ENCODE measurements at regions not wholly inside any gene's neighbourhood (a gene's known extent, or its start where the extent isn't known, plus 50 kb on each side); places are given as distances from the start of the nearest gene placed in this dataset.
"Not testable (repeated sequence)": the region's sequence is repeated elsewhere in the genome, so short reads cannot be mapped to it uniquely, and the experiment has no call there.

- Mint-ChIP-seq H3K9me3 (no peaks in the 10 kb centered on the region), H3K4me1 (ENCODE audit: low read depth) (peaks cover 5% of the 10 kb centered on the region), H3K36me3 (ENCODE audit: low read depth) (no peaks in the 10 kb centered on the region), H3K27ac (no peak overlapping the region), H3K27me3 (ENCODE audit: low read depth) (peaks cover 46% of the 10 kb centered on the region), H3K4me3 (ENCODE audit: low read depth) (no peak overlapping the region)
- intact Hi-C loops (cut with micrococcal nuclease) = no loop called here
- DNase-seq (ENCODE audit: low spot score) = no peak
Observed at GRCh38 chr22:46026899-46027210, 49.9 kb upstream of the WNT7B start.

- Mint-ChIP-seq H3K27ac (no peak overlapping the region), H3K4me3 (ENCODE audit: low read depth) (no peak overlapping the region), H3K36me3 (ENCODE audit: low read depth) (no peaks in the 10 kb centered on the region), H3K4me1 (ENCODE audit: low read depth) (peaks cover 5% of the 10 kb centered on the region), H3K9me3 (no peaks in the 10 kb centered on the region), H3K27me3 (ENCODE audit: low read depth) (peaks cover 43% of the 10 kb centered on the region)
- intact Hi-C loops (cut with micrococcal nuclease) = no loop called here
- no peak for DNase-seq (ENCODE audit: low spot score)
Observed at GRCh38 chr22:46027211-46028105, 50.5 kb upstream of the WNT7B start.

- intact Hi-C loops (cut with micrococcal nuclease) = no loop called here
- DNase-seq (ENCODE audit: low spot score) = no peak
- Mint-ChIP-seq H3K9me3 (no peaks in the 10 kb centered on the region), H3K27me3 (ENCODE audit: low read depth) (peaks cover 40% of the 10 kb centered on the region), H3K4me1 (ENCODE audit: low read depth) (peaks cover 5% of the 10 kb centered on the region), H3K36me3 (ENCODE audit: low read depth) (no peaks in the 10 kb centered on the region), H3K27ac (no peak overlapping the region), H3K4me3 (ENCODE audit: low read depth) (no peak overlapping the region)
Observed at GRCh38 chr22:46028106-46028991, 51.4 kb upstream of the WNT7B start.

- Mint-ChIP-seq H3K9me3 (no peaks in the 10 kb centered on the region), H3K4me1 (ENCODE audit: low read depth) (peaks cover 5% of the 10 kb centered on the region)
Observed at GRCh38 chr22:46029036-46029435, 52.1 kb upstream of the WNT7B start.

GRCh38 chr22:46029574-46030200 is 52.7 kb upstream of the WNT7B start:
- peaks cover 35% of the 10 kb centered on the region for H3K27me3 Mint-ChIP-seq (ENCODE audit: low read depth)
- no peak overlapping the region for H3K27ac Mint-ChIP-seq
- DNase-seq (ENCODE audit: low spot score) = no peak
- H3K4me1 Mint-ChIP-seq (ENCODE audit: low read depth) = peaks cover 5% of the 10 kb centered on the region
- H3K9me3 Mint-ChIP-seq = no peaks in the 10 kb centered on the region
- H3K36me3 Mint-ChIP-seq (ENCODE audit: low read depth) = no peaks in the 10 kb centered on the region
- no peak overlapping the region for H3K4me3 Mint-ChIP-seq (ENCODE audit: low read depth)
- intact Hi-C loops (cut with micrococcal nuclease) = no loop called here

More at GRCh38 chr22:46029036-46029435, 52.1 kb upstream of the WNT7B start:
- intact Hi-C loops (cut with micrococcal nuclease) = no loop called here
- Mint-ChIP-seq H3K27me3 (ENCODE audit: low read depth) (peaks cover 40% of the 10 kb centered on the region), H3K27ac (no peak overlapping the region), H3K4me3 (ENCODE audit: low read depth) (no peak overlapping the region), H3K36me3 (ENCODE audit: low read depth) (no peaks in the 10 kb centered on the region)
- no peak for DNase-seq (ENCODE audit: low spot score)

- DNase-seq (ENCODE audit: low spot score) = no peak
- Mint-ChIP-seq H3K36me3 (ENCODE audit: low read depth) (no peaks in the 10 kb centered on the region), H3K4me1 (ENCODE audit: low read depth) (peaks cover 10% of the 10 kb centered on the region), H3K9me3 (no peaks in the 10 kb centered on the region), H3K4me3 (ENCODE audit: low read depth) (no peak overlapping the region), H3K27me3 (ENCODE audit: low read depth) (peaks cover 30% of the 10 kb centered on the region), H3K27ac (no peak overlapping the region)
- intact Hi-C loops (cut with micrococcal nuclease) = no loop called here
Observed at GRCh38 chr22:46030231-46030880, 53.4 kb upstream of the WNT7B start.

GRCh38 chr22:46031066-46031465 is 54.1 kb upstream of the WNT7B start:
- H3K36me3 Mint-ChIP-seq (ENCODE audit: low read depth) = no peaks in the 10 kb centered on the region
- intact Hi-C loops (cut with micrococcal nuclease) = no loop called here
- H3K27ac Mint-ChIP-seq = no peak overlapping the region
- peaks cover 23% of the 10 kb centered on the region for H3K27me3 Mint-ChIP-seq (ENCODE audit: low read depth)
- H3K4me1 Mint-ChIP-seq (ENCODE audit: low read depth) = peaks cover 10% of the 10 kb centered on the region
- DNase-seq (ENCODE audit: low spot score) = no peak
- H3K9me3 Mint-ChIP-seq = no peaks in the 10 kb centered on the region
- no peak overlapping the region for H3K4me3 Mint-ChIP-seq (ENCODE audit: low read depth)

GRCh38 chr22:46031557-46031956 is 54.6 kb upstream of the WNT7B start:
- no peak for DNase-seq (ENCODE audit: low spot score)
- H3K4me1 Mint-ChIP-seq (ENCODE audit: low read depth) = peaks cover 11% of the 10 kb centered on the region
- H3K9me3 Mint-ChIP-seq = no peaks in the 10 kb centered on the region
- H3K27ac Mint-ChIP-seq = no peak overlapping the region
- H3K27me3 Mint-ChIP-seq (ENCODE audit: low read depth) = peaks cover 18% of the 10 kb centered on the region
- intact Hi-C loops (cut with micrococcal nuclease) = no loop called here
- H3K36me3 Mint-ChIP-seq (ENCODE audit: low read depth) = no peaks in the 10 kb centered on the region
- no peak overlapping the region for H3K4me3 Mint-ChIP-seq (ENCODE audit: low read depth)

GRCh38 chr22:46031965-46032851 is 55.2 kb upstream of the WNT7B start:
- Mint-ChIP-seq H3K36me3 (ENCODE audit: low read depth) (no peaks in the 10 kb centered on the region), H3K27ac (no peak overlapping the region), H3K9me3 (no peaks in the 10 kb centered on the region), H3K4me3 (ENCODE audit: low read depth) (no peak overlapping the region), H3K4me1 (ENCODE audit: low read depth) (peaks cover 12% of the 10 kb centered on the region), H3K27me3 (ENCODE audit: low read depth) (peaks cover 12% of the 10 kb centered on the region)
- intact Hi-C loops (cut with micrococcal nuclease) = no loop called here
- DNase-seq (ENCODE audit: low spot score) = no peak

- no peak overlapping the region for H3K27ac Mint-ChIP-seq
- peaks cover 4% of the 10 kb centered on the region for H3K27me3 Mint-ChIP-seq (ENCODE audit: low read depth)
- intact Hi-C loops (cut with micrococcal nuclease) = no loop called here
- no peaks in the 10 kb centered on the region for H3K36me3 Mint-ChIP-seq (ENCODE audit: low read depth)
- H3K9me3 Mint-ChIP-seq = no peaks in the 10 kb centered on the region
- H3K4me1 Mint-ChIP-seq (ENCODE audit: low read depth) = peaks cover 12% of the 10 kb centered on the region
- H3K4me3 Mint-ChIP-seq (ENCODE audit: low read depth) = no peak overlapping the region
- no peak for DNase-seq (ENCODE audit: low spot score)
Observed at GRCh38 chr22:46033256-46034200, 56.6 kb upstream of the WNT7B start.

GRCh38 chr22:46034480-46034879 is 57.5 kb upstream of the WNT7B start:
- H3K27ac Mint-ChIP-seq; H3K9me3 Mint-ChIP-seq; H3K36me3 Mint-ChIP-seq (ENCODE audit: low read depth); DNase-seq (ENCODE audit: low spot score); H3K27me3 Mint-ChIP-seq (ENCODE audit: low read depth); intact Hi-C loops (cut with micrococcal nuclease): not testable (repeated sequence)
- H3K4me3 Mint-ChIP-seq (ENCODE audit: low read depth) = peak overlapping the region; percentile 30
- H3K4me1 Mint-ChIP-seq (ENCODE audit: low read depth) = peaks cover 12% of the 10 kb centered on the region
